EL (cell line): ENCODE measurements at regions not wholly inside any gene's neighbourhood (a gene's known extent, or its start where the extent isn't known, plus 50 kb on each side); places are given as distances from the start of the nearest gene placed in this dataset.
A peak's percentile ranks its signal among the peaks of the same experiment; 100 is the strongest.

Experiments
- DNase-seq: peaks from one replicate; pipeline ENCODE4 v3.0.0-alpha.2; 2016

DNA sequence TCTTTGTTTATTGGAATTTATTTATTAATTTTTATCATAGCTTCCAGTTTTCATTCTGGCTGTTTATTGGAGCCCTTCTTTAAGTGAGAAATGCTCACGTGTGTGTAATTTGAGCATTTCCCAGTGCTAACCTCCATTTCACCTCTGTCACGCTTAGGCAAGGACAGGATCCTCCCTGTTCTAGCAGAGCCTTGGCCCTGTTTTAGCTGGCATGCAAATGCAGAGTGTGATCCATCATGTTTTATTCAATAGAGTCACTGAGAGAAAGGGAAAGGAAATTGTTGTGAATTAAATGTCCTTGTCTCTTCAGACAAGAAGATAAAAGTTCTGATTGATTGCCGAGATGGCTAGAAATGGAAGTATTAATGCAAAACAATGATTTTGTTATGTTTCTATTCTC lies 137.3 kb upstream of the ACO1 start:
- DNase-seq = no peak

GRCh38 chr9:32248189-32248712 lies 136.2 kb upstream of the ACO1 start:
- no peak for DNase-seq

DNA sequence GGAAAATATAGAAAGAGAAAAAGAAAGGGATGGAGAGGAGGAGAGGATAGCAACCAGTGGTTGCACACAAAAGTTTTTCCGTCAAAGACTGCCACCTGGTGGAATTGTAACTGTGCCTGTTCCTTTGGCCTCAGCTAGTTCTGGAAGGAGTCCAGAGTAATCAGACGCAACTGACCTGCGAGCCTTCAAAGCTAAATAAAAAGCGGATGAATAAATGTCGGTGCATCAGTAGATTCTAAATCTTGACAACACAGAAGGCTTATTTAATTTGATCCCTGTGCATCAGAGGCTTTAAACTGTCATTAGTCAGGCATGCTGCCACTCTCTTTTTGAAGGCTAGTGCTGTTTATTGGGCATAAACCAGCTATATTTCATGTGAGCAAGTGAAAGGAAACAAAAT lies 132.9 kb upstream of the ACO1 start:
- peak; percentile 47 for DNase-seq

- DNase-seq = no peak
These were observed 130.7 kb upstream of the ACO1 start for GRCh38 chr9:32253731-32254130.

DNA sequence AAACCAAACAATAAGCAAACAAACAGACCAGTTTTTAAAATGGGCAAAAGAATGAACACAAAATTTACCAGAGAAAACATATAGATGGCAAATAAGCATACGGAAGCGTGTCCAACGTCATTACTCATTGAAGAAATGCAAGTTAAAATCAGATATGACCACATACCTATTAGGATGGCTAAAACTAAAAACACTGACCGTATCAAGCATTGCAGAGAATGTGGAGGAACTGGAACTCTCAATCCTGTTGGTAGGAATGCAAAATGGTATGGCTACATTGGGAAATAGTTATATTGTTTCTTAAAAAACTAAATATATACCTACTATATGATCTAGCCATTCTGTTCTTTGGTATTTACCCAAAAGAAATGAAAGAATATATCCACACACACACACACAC lies 129.4 kb upstream of the ACO1 start:
- DNase-seq = no peak

- no peak for DNase-seq
These were observed 126.0 kb upstream of the ACO1 start for GRCh38 chr9:32258482-32258881.

- DNase-seq = no peak
These were observed 124.1 kb upstream of the ACO1 start for GRCh38 chr9:32260151-32260862.

DNA sequence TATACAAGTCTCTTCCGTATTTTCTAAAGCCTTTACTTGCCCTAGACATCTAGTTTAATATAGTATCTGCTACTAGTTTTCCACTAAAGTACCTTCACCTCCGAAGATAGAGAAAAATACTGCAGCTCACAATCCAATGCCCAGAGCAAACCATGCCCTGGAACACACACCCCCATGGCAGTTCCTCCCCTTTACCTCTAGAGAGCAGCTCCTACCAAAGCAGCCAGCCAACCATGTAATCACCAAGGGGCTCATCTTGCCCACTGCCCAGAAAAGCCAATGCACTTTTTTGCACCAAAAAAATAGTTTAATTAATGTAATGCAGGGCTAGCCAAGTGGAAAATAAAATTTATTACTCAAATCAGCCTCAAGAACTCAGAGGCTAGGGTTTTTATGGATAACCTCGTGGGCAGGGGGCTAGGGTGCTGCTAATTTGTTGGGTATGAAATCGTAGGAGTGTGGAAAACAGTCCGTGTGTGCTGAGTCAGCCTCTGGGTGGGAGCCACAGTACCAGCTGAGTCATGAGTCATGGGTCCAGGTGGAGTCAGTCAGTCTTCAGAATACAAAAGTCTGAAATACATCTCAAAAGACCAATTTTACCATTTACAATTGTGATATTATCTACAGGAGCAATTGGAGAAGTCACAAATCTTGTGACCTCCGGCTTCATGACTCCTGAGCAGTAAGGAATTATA lies 120.1 kb upstream of the ACO1 start:
- DNase-seq = no peak

DNA sequence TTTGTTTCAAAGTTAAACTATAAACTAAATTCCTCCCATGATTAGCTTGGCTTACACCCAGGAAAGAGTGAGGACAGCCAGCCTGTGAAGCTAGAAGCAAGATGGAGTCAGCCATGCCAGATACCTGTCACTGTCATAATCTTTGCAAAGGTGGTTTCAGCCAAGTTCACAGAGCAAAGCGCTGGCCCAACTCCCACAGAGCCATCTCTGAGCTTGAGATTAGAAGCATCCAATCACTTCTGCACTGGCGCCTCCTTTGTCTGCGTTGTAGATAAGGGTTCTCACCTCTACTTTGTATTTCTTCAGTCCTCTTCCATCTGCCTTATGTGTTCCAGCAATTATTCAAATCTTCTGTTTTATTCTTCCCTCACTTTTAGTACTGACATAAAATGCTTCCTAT lies 119.4 kb upstream of the ACO1 start:
- DNase-seq = no peak

DNA sequence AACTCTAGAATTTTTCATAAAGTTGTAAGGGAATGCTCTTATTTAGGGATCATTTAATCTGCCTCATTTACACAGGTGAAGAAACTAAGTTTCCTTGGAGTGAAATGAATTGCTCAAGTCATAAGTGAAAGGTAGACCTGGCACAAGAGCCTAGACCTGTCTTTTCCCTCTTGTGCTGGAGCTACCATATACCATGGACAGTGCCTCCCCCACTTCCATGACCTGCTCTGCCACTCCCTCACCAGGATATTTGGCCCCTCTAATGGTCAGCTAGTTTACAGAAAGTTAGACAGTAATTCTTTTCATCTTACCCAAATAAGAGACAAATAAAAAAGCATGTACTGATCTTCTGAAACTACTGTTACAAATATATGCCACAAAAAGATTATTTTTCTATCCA lies 105.5 kb upstream of the ACO1 start:
- DNase-seq = no peak

DNA sequence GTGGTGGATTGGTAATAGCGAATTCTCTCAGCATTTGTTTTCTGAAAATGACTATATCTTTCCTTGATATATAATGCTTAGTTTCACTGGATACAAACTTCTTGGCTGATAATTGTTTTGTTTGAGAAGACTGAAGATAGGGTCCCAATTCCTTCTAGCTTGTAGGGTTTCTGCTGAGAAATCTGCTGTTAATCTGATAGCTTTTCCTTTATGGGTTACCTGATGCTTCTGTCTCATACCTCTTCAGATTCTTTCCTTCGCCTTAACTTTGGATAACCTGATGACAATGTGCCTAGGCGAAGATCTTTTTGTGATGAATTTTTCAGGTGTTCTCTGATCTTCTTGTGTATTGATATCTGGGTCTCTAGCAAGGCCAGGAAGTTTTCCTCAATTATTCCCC lies 94.7 kb upstream of the ACO1 start:
- no peak for DNase-seq

DNA sequence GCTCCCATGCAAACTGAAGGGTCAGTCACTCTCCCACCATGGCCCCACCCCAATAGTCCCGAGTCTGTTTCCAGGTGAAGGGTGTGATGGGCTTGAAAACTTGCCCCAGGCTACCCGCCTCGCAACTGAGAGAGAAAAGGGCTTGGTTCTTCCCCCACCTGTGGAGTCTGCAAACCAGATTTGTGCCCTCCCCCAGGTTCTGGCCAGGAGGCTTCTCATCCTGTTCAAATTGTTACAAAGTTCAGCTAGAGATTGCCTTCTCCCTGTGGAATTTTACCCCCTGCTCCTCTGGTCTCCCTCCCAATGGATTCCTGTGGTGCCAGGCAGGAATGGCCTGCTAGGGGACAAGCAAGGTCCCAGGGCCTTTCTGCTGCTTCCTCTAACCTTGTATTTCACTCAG lies 93.1 kb upstream of the ACO1 start:
- no peak for DNase-seq

GRCh38 chr9:32292611-32293010 lies 91.8 kb upstream of the ACO1 start:
- no peak for DNase-seq

- DNase-seq = no peak
These were observed 91.4 kb upstream of the ACO1 start for GRCh38 chr9:32293091-32293490.

DNA sequence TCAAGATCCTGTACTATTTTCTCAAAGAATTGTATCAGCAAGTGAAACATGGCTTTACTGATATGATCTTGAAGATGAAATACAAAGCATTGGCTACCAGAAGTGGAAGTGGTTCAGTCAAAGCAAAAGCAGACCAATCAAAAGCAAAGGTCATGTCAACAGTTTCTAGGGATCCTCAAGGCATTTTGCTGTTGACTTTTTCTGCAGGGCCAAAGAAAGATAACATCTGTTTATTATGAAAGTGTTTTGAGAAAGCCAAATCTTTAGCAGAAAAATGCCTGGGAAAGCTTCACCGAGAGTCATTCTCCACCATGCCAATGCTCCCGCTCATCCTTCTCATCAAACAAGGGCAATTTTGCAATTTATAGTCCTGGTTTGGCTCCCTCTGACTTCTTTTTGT lies 90.3 kb upstream of the ACO1 start:
- DNase-seq = no peak

DNA sequence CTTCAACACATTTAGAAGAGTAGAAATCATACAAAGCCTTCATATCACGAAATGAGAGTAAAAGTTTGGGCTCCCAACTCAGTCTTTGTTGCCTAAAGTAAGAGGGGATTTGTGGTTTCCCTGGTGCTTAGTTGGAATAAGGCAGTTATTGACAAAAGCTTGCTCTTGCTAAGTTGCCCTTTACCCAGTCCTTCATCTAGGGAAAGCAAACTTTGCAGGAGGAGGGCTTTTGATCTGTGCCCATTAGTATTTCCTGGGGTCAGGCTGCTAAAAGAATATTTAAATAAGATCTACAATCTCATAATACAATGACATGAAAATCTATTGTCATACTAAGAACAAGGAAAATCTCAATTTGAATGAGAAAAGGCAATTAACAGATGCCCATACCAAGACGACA lies 84.1 kb upstream of the ACO1 start:
- no peak for DNase-seq

DNA sequence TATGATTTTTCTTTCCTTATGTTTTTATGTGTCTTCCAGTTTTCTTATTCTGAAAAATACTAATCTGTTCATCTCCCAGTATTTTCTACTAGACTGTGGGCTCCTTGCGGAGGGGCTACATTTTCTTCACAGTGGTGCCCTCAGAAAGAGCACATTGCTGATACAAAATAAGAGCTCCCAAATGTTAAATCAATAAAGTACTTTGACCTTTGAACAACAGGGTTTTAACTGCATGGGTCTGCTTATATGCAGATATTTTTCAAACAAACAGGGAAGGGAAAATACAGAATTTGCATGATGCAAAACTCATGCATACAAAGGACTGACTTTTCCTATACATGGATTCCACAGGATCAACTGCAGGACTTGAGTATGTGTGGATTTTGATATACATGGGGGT lies 79.9 kb upstream of the ACO1 start:
- DNase-seq = no peak

GRCh38 chr9:32306006-32306405 lies 78.4 kb upstream of the ACO1 start:
- no peak for DNase-seq

GRCh38 chr9:32319312-32319929 lies 65.0 kb upstream of the ACO1 start:
- no peak for DNase-seq

GRCh38 chr9:32322622-32323021 lies 61.8 kb upstream of the ACO1 start:
- no peak for DNase-seq

- DNase-seq = no peak
These were observed 58.3 kb upstream of the ACO1 start for GRCh38 chr9:32326146-32326545.

- no peak for DNase-seq
These were observed 53.2 kb upstream of the ACO1 start for GRCh38 chr9:32331240-32331639.

- DNase-seq = no peak
These were observed 50.3 kb upstream of the ACO1 start for GRCh38 chr9:32334112-32334511.
